ENCODE measurements at regions not wholly inside any gene's neighbourhood (a gene's known extent, or its start where the extent isn't known, plus 50 kb on each side); places are given as distances from the start of the nearest gene placed in this dataset.

- no peak overlapping the region for H2AFZ ChIP-seq (ENCODE audit: control insufficient read depth, low read length)
- no peaks in the 10 kb centered on the region for H3K27me3 ChIP-seq (ENCODE audit: control insufficient read depth, extremely low read depth, insufficient read depth, low read length)
- H3K4me3 ChIP-seq (ENCODE audit: control insufficient read depth in 2 of 3, extremely low read depth in 1 of 3, insufficient read depth in 2 of 3, low read depth in 1 of 3, low read length in 3 of 3) = no peak overlapping the region
- no peaks in the 10 kb centered on the region for H3K36me3 ChIP-seq (ENCODE audit: control insufficient read depth in 2 of 2, extremely low read depth in 1 of 2, insufficient read depth in 2 of 2, low read length in 2 of 2)
- dilution Hi-C loops (cut with MboI; ENCODE audit: extremely low pct_ligation_motif_present, low sequenced_read_pairs) = no loop called here
- H3K4me1 ChIP-seq (ENCODE audit: control insufficient read depth, extremely low read depth, insufficient read depth, low read length) = no peaks in the 10 kb centered on the region
- no peak overlapping the region for H3K9ac ChIP-seq (ENCODE audit: control insufficient read depth, extremely low read depth, insufficient read depth, low read length)
- no peak overlapping the region for H3K4me2 ChIP-seq (ENCODE audit: control insufficient read depth, extremely low read depth, insufficient read depth, low read depth, low read length)
- TF ChIP-seq CTCF (optimal IDR thresholded peaks at IDR 0.05 in 1 of 3, IDR thresholded peaks at IDR 0.05 in 1 of 3, conservative IDR thresholded peaks at IDR 0.05 in 1 of 3; ENCODE audit: extremely low read depth in 1 of 3, insufficient read depth in 2 of 3, low read length in 3 of 3) (no peak), EZH2 (IDR thresholded peaks at IDR 0.05; ENCODE audit: low read length) (no peak)
- no peaks in the 10 kb centered on the region for H3K9me3 ChIP-seq (ENCODE audit: control insufficient read depth, low read depth, low read length)
- DNase-seq (ENCODE audit: low read depth, low spot score) = no peak
- H3K9me1 ChIP-seq (ENCODE audit: control insufficient read depth, extremely low read depth, insufficient read depth, low read length) = no peaks in the 10 kb centered on the region
- FAIRE-seq = no peak
- no peaks in the 10 kb centered on the region for H4K20me1 ChIP-seq (ENCODE audit: control insufficient read depth, extremely low read depth, insufficient read depth, low read length)
- H3K27ac ChIP-seq (ENCODE audit: control insufficient read depth, insufficient read depth, low read length) = no peak overlapping the region
- H3K79me2 ChIP-seq (ENCODE audit: control insufficient read depth, insufficient read depth, low read length) = no peaks in the 10 kb centered on the region
These were observed 335.3 kb downstream of the IL20RB start for GRCh38 chr3:137293086-137293485.

GRCh38 chr3:137294139-137294538, 336.4 kb downstream of the IL20RB start:
- Histone ChIP-seq H3K9me3 (ENCODE audit: control insufficient read depth, low read depth, low read length) (no peaks in the 10 kb centered on the region), H3K9ac (ENCODE audit: control insufficient read depth, extremely low read depth, insufficient read depth, low read length) (no peak overlapping the region), H3K4me2 (ENCODE audit: control insufficient read depth, extremely low read depth, insufficient read depth, low read depth, low read length) (no peak overlapping the region), H3K27ac (ENCODE audit: control insufficient read depth, insufficient read depth, low read length) (no peak overlapping the region), H3K79me2 (ENCODE audit: control insufficient read depth, insufficient read depth, low read length) (no peaks in the 10 kb centered on the region), H3K36me3 (ENCODE audit: control insufficient read depth in 2 of 2, extremely low read depth in 1 of 2, insufficient read depth in 2 of 2, low read length in 2 of 2) (no peaks in the 10 kb centered on the region), H3K9me1 (ENCODE audit: control insufficient read depth, extremely low read depth, insufficient read depth, low read length) (no peaks in the 10 kb centered on the region), H3K4me3 (ENCODE audit: control insufficient read depth in 2 of 3, extremely low read depth in 1 of 3, insufficient read depth in 2 of 3, low read depth in 1 of 3, low read length in 3 of 3) (no peak overlapping the region), H4K20me1 (ENCODE audit: control insufficient read depth, extremely low read depth, insufficient read depth, low read length) (no peaks in the 10 kb centered on the region), H2AFZ (ENCODE audit: control insufficient read depth, low read length) (no peak overlapping the region), H3K4me1 (ENCODE audit: control insufficient read depth, extremely low read depth, insufficient read depth, low read length) (no peaks in the 10 kb centered on the region), H3K27me3 (ENCODE audit: control insufficient read depth, extremely low read depth, insufficient read depth, low read length) (no peaks in the 10 kb centered on the region)
- dilution Hi-C loops (cut with MboI; ENCODE audit: extremely low pct_ligation_motif_present, low sequenced_read_pairs) = no loop called here
- no peak for TF ChIP-seq CTCF (optimal IDR thresholded peaks at IDR 0.05 in 1 of 3, IDR thresholded peaks at IDR 0.05 in 1 of 3, conservative IDR thresholded peaks at IDR 0.05 in 1 of 3; ENCODE audit: extremely low read depth in 1 of 3, insufficient read depth in 2 of 3, low read length in 3 of 3)
- no peak for TF ChIP-seq EZH2 (IDR thresholded peaks at IDR 0.05; ENCODE audit: low read length)
- FAIRE-seq (no peak), DNase-seq (ENCODE audit: low read depth, low spot score) (no peak)
